ENCODE measurements at regions not wholly inside any gene's neighbourhood (a gene's known extent, or its start where the extent isn't known, plus 50 kb on each side); places are given as distances from the start of the nearest gene placed in this dataset.

DNA sequence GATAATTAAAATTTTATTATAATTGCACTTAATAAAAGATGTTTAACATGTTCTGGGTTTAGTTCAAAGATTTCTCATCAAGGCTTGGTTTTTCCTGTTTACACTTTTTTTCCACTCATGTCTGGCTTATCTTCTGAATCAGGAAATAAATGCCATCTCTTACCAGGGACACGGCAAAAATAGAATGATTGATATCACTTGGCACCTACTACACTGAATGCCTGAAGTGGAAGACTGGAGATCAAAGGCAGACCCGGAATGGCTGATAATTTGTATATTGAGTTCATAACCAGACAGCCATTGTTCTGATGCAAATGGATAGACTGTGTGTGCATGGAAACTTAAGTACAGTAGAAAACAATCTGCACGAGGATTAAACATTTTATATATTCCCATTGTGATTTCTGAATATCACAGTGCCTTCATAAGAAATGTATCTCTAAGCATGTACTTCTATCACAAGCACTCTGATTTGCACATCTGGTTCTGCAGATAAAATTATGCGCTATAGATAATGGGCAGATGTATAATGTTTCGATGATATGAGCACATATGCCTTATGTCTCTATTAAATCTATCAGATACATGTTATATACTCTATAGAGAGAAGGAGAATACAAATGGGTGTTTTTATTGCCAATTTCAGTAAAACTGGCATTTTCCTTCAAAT, 304.8 kb downstream of the RND3 start:
- Histone ChIP-seq H3K9ac (ENCODE audit: low read length) (no peak overlapping the region), H3K36me3 (replicated peaks; ENCODE audit: low read depth, low read length) (no peaks in the 10 kb centered on the region), H3K4me2 (ENCODE audit: low read length) (no peak overlapping the region), H3K4me1 (ENCODE audit: low read length) (no peaks in the 10 kb centered on the region), H3K27ac (ENCODE audit: low read length) (no peak overlapping the region), H3K9me3 (ENCODE audit: insufficient read depth, low read length) (no peaks in the 10 kb centered on the region), H4K20me1 (ENCODE audit: insufficient read depth, low read length) (no peaks in the 10 kb centered on the region), H2AFZ (ENCODE audit: low read depth, low read length) (no peak overlapping the region), H3K4me3 (ENCODE audit: low read length) (no peak overlapping the region), H3K27me3 (ENCODE audit: low read depth, low read length) (no peaks in the 10 kb centered on the region), H3K79me2 (ENCODE audit: low read length) (no peaks in the 10 kb centered on the region)
- TF ChIP-seq EZH2phosphoT487 (IDR thresholded peaks at IDR 0.05; ENCODE audit: low read depth): no peak
- TF ChIP-seq, protein P1, sequence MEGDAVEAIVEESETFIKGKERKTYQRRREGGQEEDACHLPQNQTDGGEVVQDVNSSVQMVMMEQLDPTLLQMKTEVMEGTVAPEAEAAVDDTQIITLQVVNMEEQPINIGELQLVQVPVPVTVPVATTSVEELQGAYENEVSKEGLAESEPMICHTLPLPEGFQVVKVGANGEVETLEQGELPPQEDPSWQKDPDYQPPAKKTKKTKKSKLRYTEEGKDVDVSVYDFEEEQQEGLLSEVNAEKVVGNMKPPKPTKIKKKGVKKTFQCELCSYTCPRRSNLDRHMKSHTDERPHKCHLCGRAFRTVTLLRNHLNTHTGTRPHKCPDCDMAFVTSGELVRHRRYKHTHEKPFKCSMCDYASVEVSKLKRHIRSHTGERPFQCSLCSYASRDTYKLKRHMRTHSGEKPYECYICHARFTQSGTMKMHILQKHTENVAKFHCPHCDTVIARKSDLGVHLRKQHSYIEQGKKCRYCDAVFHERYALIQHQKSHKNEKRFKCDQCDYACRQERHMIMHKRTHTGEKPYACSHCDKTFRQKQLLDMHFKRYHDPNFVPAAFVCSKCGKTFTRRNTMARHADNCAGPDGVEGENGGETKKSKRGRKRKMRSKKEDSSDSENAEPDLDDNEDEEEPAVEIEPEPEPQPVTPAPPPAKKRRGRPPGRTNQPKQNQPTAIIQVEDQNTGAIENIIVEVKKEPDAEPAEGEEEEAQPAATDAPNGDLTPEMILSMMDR (IDR thresholded peaks at IDR 0.05; ENCODE audit: low read depth, low read length): no peak

- no peak overlapping the region for H3K27ac ChIP-seq (ENCODE audit: low read length)
- no peak for TF ChIP-seq EZH2phosphoT487 (IDR thresholded peaks at IDR 0.05; ENCODE audit: low read depth)
- TF ChIP-seq, protein P1 (IDR thresholded peaks at IDR 0.05; ENCODE audit: low read depth, low read length): no peak
Observed at GRCh38 chr2:150178591-150178990, 308.9 kb downstream of the RND3 start.

GRCh38 chr2:150174971-150175421, 312.5 kb downstream of the RND3 start:
- no peak overlapping the region for H3K9ac ChIP-seq (ENCODE audit: low read length)
- H3K4me2 ChIP-seq (ENCODE audit: low read length): no peak overlapping the region
- peaks cover 5% of the 10 kb centered on the region for H3K27me3 ChIP-seq (ENCODE audit: low read depth, low read length)
- TF ChIP-seq, protein P1 (IDR thresholded peaks at IDR 0.05; ENCODE audit: low read depth, low read length): no peak
- TF ChIP-seq EZH2phosphoT487 (IDR thresholded peaks at IDR 0.05; ENCODE audit: low read depth): no peak
- no peaks in the 10 kb centered on the region for H3K79me2 ChIP-seq (ENCODE audit: low read length)
- no peaks in the 10 kb centered on the region for H3K36me3 ChIP-seq (replicated peaks; ENCODE audit: low read depth, low read length)
- no peaks in the 10 kb centered on the region for H3K9me3 ChIP-seq (ENCODE audit: insufficient read depth, low read length)
- no peak overlapping the region for H2AFZ ChIP-seq (ENCODE audit: low read depth, low read length)
- H3K27ac ChIP-seq (ENCODE audit: low read length): no peak overlapping the region
- H3K4me3 ChIP-seq (ENCODE audit: low read length): no peak overlapping the region
- peaks cover 14% of the 10 kb centered on the region for H3K4me1 ChIP-seq (ENCODE audit: low read length)
- no peaks in the 10 kb centered on the region for H4K20me1 ChIP-seq (ENCODE audit: insufficient read depth, low read length)

More at GRCh38 chr2:150178591-150178990, 308.9 kb downstream of the RND3 start:
- Histone ChIP-seq H3K4me3 (ENCODE audit: low read length) (no peak overlapping the region), H3K9me3 (ENCODE audit: insufficient read depth, low read length) (no peaks in the 10 kb centered on the region), H3K27me3 (ENCODE audit: low read depth, low read length) (no peaks in the 10 kb centered on the region), H3K9ac (ENCODE audit: low read length) (no peak overlapping the region), H3K4me2 (ENCODE audit: low read length) (no peak overlapping the region), H4K20me1 (ENCODE audit: insufficient read depth, low read length) (no peaks in the 10 kb centered on the region), H3K36me3 (replicated peaks; ENCODE audit: low read depth, low read length) (no peaks in the 10 kb centered on the region), H3K4me1 (ENCODE audit: low read length) (no peaks in the 10 kb centered on the region), H3K79me2 (ENCODE audit: low read length) (no peaks in the 10 kb centered on the region), H2AFZ (ENCODE audit: low read depth, low read length) (no peak overlapping the region)

- TF ChIP-seq, protein P1 (IDR thresholded peaks at IDR 0.05; ENCODE audit: low read depth, low read length): no peak
- TF ChIP-seq EZH2phosphoT487 (IDR thresholded peaks at IDR 0.05; ENCODE audit: low read depth): no peak
- no peak overlapping the region for H3K27ac ChIP-seq (ENCODE audit: low read length)
- H3K36me3 ChIP-seq (replicated peaks; ENCODE audit: low read depth, low read length): no peaks in the 10 kb centered on the region
- no peak overlapping the region for H3K4me2 ChIP-seq (ENCODE audit: low read length)
- H3K9me3 ChIP-seq (ENCODE audit: insufficient read depth, low read length): no peaks in the 10 kb centered on the region
- no peaks in the 10 kb centered on the region for H4K20me1 ChIP-seq (ENCODE audit: insufficient read depth, low read length)
- H3K4me1 ChIP-seq (ENCODE audit: low read length): peaks cover 14% of the 10 kb centered on the region
- peaks cover 13% of the 10 kb centered on the region for H3K27me3 ChIP-seq (ENCODE audit: low read depth, low read length)
- H2AFZ ChIP-seq (ENCODE audit: low read depth, low read length): no peak overlapping the region
- H3K4me3 ChIP-seq (ENCODE audit: low read length): no peak overlapping the region
- H3K9ac ChIP-seq (ENCODE audit: low read length): no peak overlapping the region
- H3K79me2 ChIP-seq (ENCODE audit: low read length): no peaks in the 10 kb centered on the region
Observed at GRCh38 chr2:150174056-150174805, 313.2 kb downstream of the RND3 start.
